AG04449 (cell line): ENCODE measurements at regions not wholly inside any gene's neighbourhood (a gene's known extent, or its start where the extent isn't known, plus 50 kb on each side); places are given as distances from the start of the nearest gene placed in this dataset.

Source experiments
- CTCF ChIA-PET: fragments of 350-600 bp; formaldehyde crosslinking; extraction: SDS; loops from one replicate; lab custom pipeline; 2021; ENCODE audit warnings: antibody characterized with exemption; lab: Yijun Ruan, JAX
- POLR2A ChIA-PET: fragments of 400-600, 350-600 bp; formaldehyde crosslinking; extraction: SDS; loops from one replicate; lab custom pipeline; 2020; ENCODE audit warnings: antibody characterized with exemption, inconsistent platforms; lab: Yijun Ruan, JAX
- DNase-seq: peaks from one replicate; pipeline ENCODE4 v3.0.0-alpha.2; 2010; ENCODE audit warnings: low read depth, low spot score
- H3K4me3 ChIP-seq: 2 replicates; pipeline ENCODE4 v1.5.1; 2011; ENCODE audit warnings: low read depth, mild to moderate bottlenecking, control low read depth, low read length
- TF ChIP-seq, protein P1 (sequence below): IDR thresholded peaks from one replicate; pipeline ENCODE4 v1.5.1; 2011; ENCODE audit warnings: mild to moderate bottlenecking, moderate library complexity, low read length, control low read depth, inconsistent platforms; ENCODE audit not compliant: insufficient read depth; ENCODE audit errors: missing control alignments

DNA sequence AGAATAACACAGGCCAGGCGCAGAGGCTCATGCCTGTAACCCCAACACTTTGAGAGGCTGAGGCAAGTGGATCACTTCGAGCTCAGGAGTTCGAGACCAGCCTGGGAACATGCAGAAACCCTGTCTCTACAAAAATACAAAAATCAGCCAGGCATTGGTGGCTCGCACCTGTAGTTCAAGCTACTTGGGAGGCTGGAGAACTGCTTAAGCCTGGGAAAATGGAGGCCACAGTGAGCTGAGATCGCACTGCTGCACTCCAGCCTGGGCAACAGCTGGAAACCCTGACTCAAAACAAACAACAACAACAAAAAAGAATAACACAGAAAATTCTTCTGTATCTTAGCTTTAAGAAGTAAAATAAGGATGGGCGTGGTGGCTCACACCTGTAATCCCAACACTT is 440.3 kb downstream of the LRATD1 start:
- DNase-seq = no peak
- POLR2A ChIA-PET = no interaction called here
- CTCF ChIA-PET = no interaction called here
- TF ChIP-seq, protein P1, sequence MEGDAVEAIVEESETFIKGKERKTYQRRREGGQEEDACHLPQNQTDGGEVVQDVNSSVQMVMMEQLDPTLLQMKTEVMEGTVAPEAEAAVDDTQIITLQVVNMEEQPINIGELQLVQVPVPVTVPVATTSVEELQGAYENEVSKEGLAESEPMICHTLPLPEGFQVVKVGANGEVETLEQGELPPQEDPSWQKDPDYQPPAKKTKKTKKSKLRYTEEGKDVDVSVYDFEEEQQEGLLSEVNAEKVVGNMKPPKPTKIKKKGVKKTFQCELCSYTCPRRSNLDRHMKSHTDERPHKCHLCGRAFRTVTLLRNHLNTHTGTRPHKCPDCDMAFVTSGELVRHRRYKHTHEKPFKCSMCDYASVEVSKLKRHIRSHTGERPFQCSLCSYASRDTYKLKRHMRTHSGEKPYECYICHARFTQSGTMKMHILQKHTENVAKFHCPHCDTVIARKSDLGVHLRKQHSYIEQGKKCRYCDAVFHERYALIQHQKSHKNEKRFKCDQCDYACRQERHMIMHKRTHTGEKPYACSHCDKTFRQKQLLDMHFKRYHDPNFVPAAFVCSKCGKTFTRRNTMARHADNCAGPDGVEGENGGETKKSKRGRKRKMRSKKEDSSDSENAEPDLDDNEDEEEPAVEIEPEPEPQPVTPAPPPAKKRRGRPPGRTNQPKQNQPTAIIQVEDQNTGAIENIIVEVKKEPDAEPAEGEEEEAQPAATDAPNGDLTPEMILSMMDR = no peak
- no peak overlapping the region for H3K4me3 ChIP-seq

DNA sequence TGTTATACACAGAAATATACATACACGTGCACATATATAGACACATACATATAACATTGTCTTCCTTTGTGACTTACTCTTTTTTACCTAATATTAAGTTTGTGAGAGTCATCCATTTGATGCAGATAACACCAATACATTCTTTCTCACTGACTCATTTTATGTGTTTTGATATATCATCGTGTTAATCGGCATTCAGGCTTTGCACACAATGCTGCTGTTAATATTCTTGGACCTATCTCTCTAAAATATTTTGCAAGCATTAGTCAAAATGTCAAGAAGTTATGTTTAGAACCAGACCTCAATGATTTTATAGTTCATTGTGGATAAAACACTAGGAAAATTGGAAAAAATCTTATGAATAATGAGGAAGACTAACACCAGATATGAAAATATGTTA is 441.1 kb downstream of the LRATD1 start:
- POLR2A ChIA-PET = no interaction called here

DNA sequence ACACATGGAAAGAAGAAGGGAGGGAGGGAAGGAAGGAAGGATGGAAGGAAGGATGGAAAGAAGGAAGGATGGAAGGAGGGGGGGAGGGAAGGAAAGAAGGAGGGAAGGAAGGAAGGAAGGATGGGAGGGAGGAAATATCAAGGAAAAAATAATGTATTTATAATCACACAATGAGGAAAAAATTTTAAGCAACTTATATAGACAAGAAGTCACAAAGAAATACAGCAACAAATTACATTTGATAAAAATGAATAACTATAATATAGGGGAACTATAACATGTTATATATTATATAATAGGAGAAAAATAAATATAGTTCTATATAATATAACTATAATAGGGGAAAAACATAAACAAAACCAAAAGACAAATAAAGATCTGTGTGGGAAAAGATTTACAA is 441.8 kb downstream of the LRATD1 start:
- TF ChIP-seq, protein P1 = no peak
- POLR2A ChIA-PET = no interaction called here
- no peak overlapping the region for H3K4me3 ChIP-seq
- DNase-seq = no peak
- CTCF ChIA-PET = no interaction called here

More for the DNA sequence above, 441.1 kb downstream of the LRATD1 start:
- no peak for DNase-seq
- no peak overlapping the region for H3K4me3 ChIP-seq
- CTCF ChIA-PET = no interaction called here
- TF ChIP-seq, protein P1 = no peak

DNA sequence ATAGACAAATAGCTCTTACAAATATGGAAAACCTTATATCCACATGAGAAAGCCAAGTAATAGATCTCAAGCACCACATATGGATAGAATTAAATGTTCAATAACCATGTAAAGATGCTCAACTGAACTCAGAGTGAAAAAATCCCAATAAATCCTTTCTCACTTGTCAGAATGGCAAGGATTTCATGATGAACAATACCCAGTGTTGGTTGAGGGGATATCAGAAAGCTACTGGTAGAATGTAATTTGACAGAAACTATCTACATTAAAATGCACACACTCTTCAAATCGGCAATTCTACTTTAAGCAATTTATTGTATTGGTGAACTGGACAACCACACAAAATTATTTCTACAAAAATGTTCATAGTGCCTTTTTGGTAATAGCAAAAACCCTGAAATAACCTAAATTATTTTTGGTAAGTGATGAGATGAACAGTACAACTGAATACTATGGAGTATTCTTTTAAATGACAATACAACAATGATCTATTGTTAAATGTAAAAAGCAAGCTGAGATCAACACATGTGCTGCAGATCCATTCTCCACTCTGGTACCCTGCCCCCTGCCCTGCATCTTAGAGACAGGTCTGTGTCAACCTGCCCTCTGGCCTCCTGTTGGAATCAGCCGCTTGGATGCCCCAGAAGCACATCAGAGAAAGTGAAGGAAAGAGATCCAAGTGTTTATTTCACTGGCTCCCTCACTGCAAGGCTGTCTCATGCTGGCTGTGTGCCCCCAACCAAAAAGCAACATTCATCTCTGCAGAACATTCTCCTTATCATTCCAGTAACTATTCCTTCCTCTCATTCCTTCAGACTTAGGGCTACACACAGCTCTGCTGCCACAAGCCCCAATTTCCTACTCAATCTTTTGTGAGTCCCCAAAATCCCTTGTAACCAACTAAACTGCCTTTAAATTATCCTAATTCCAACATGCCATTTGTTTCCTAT is 442.5 kb downstream of the LRATD1 start:
- ChIA-PET CTCF (no interaction called here), POLR2A (no interaction called here)
- DNase-seq = no peak
- TF ChIP-seq, protein P1 = no peak
- no peak overlapping the region for H3K4me3 ChIP-seq

DNA sequence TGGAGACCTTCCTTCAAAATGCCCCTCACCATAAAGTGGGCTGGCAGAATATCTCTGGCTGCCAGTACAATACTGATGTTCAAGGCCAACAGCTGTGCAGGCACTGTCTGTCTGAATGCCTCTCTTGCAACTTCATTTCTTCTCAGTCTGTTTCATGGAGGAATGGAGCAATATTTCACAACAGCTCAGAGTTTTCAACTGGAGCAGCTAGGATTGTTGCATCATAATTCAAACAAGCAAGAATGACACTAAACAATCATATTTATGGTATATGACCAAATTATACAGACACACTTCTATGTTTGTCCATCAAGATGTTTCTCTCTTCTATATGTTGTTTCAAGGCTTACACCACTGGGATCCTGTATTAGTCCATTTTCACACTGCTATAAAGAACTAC is 444.2 kb downstream of the LRATD1 start:
- CTCF ChIA-PET = no interaction called here
- no peak for DNase-seq
- POLR2A ChIA-PET = no interaction called here
- H3K4me3 ChIP-seq = no peak overlapping the region
- TF ChIP-seq, protein P1 = no peak

DNA sequence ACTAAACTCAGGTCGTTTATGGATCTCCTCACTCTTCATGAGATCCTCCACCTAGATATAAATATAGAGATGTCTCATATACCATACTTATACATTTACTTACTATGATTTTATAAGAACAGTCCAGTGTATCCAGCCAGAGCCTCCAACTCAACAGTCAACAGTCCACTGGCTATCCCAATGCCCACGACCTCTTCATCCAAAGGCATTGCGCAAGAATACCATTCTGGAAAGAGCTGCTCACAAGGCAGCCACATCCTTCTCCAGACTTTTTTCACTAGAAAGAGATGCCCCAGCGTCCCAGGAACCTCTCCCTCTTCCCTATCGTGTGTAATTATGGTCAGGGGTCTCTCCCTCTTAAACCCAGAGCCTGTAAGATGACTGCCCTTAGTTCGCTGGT is 448.8 kb downstream of the LRATD1 start:
- TF ChIP-seq, protein P1 = no peak
- POLR2A ChIA-PET = no interaction called here
- CTCF ChIA-PET = no interaction called here
- no peak for DNase-seq
- no peak overlapping the region for H3K4me3 ChIP-seq
